Osteoblast (primary cell): ENCODE measurements at regions not wholly inside any gene's neighbourhood (a gene's known extent, or its start where the extent isn't known, plus 50 kb on each side); places are given as distances from the start of the nearest gene placed in this dataset.
"Not testable (repeated sequence)": the region's sequence is repeated elsewhere in the genome, so short reads cannot be mapped to it uniquely, and the experiment has no call there.

Experiments
- DNase-seq: peaks from one replicate; pipeline ENCODE4 v3.0.0; 2011; ENCODE audit warnings: low spot score, mixed read lengths; ENCODE audit not compliant: insufficient read length; ENCODE audit errors: missing footprints
- H2AFZ ChIP-seq: 2 replicates; pipeline ENCODE4 v1.6.0; 2011; ENCODE audit warnings: mild to moderate bottlenecking, low read length
- H3K27ac ChIP-seq: 2 replicates; pipeline ENCODE4 v1.5.1; 2011; ENCODE audit warnings: mild to moderate bottlenecking, low read depth, low read length, moderate library complexity
- H3K27me3 ChIP-seq: 2 replicates; pipeline ENCODE4 v1.6.0; 2012; ENCODE audit warnings: mild to moderate bottlenecking, control low read depth, inconsistent platforms, low read length, moderate library complexity; ENCODE audit not compliant: insufficient read depth
- H3K36me3 ChIP-seq: 2 replicates; pipeline ENCODE4 v1.5.1; 2011; ENCODE audit warnings: mild to moderate bottlenecking, low read length, control low read depth, moderate library complexity; ENCODE audit not compliant: insufficient read depth
- H3K4me1 ChIP-seq: 2 replicates; pipeline ENCODE4 v1.5.1; 2011; ENCODE audit warnings: mild to moderate bottlenecking, low read length, control low read depth, moderate library complexity; ENCODE audit not compliant: insufficient read depth
- H3K4me2 ChIP-seq: 2 replicates; pipeline ENCODE4 v1.6.0; 2011; ENCODE audit warnings: mild to moderate bottlenecking, low read length; ENCODE audit not compliant: insufficient read depth
- H3K4me3 ChIP-seq: fragments of 200-600 bp; sonication (generic); 3 replicates; pipeline ENCODE4 v1.5.1; 2012; ENCODE audit warnings: mild to moderate bottlenecking, low read length, inconsistent platforms; ENCODE audit not compliant: insufficient read depth
- H3K79me2 ChIP-seq: 2 replicates; pipeline ENCODE4 v1.6.0; 2012; ENCODE audit warnings: mild to moderate bottlenecking, low read length, control low read depth, inconsistent platforms; ENCODE audit not compliant: insufficient read depth
- H3K9me3 ChIP-seq: 2 replicates; pipeline ENCODE4 v1.5.1; 2011; ENCODE audit warnings: low read depth, low read length, control low read depth
- H4K20me1 ChIP-seq: 2 replicates; pipeline ENCODE4 v1.6.0; 2012; ENCODE audit warnings: mild to moderate bottlenecking, low read length, control low read depth; ENCODE audit not compliant: insufficient read depth
- TF ChIP-seq, protein P1 (sequence below): IDR thresholded peaks from 2 replicates; pipeline ENCODE4 v1.5.1; 2011; ENCODE audit warnings: mild to moderate bottlenecking, low read depth, low read length, moderate library complexity; ENCODE audit errors: extremely low read depth

DNA sequence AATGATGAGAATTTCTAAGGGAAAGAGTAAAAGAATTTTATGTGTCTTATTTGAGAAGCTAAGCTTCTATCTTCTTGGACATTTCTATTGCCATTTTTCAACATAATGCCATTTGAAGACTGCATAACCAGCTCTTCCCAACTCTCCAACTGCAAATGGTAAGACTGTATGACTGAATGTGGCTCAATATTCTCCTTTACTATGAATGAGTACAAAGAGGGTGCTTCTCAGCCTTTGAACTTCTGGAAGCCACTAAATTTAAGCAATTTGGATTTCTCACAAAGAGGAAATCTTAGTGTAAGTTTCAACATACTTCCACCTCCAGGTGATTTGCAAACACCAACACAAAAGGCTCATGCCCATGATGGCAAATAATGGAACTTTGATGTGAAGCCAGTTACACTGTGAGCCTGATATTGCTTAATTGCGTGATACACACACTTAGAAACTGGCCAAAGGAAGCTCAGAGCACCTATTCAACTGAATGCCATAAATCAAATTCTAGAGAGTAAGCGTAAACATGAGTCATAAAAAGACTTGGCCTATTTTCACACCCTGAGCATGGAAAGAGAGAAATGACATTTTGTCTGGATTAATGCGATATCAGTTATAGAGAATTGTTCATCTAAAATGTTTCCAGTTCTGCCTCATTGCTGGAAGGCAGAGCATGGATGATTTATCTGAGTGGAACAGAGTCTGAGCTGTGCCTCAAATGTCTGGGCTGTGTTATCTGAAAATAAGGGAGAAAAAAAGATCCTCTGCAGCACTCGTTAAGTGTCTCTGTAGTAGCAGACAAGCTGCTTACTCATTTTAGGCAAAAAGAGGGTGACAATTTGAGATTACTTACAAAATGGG is 145.3 kb downstream of the PLK2 start:
- peaks cover 6% of the 10 kb centered on the region for H3K4me1 ChIP-seq

DNA sequence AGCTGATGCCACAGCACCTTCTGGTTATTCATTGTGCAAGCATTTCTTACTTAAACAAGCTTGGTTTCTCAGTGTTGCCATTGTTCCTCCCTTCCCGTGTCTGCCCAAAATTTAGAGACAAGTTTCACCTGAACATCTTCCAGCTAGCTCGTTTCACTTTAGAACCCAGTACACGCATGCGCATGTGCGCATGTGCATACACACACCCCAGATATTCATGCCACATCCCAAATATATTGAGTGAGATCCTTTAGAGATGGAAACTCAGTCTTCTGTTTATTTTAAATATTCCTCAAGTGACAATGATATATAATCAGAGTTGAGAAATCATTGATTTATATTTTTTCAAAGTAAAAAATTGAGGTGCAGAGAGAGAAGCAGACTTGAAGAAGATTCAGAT is 147.6 kb downstream of the PLK2 start:
- Histone ChIP-seq H3K79me2 (no peaks in the 10 kb centered on the region), H4K20me1 (no peaks in the 10 kb centered on the region), H3K27ac (no peak overlapping the region), H3K27me3 (no peaks in the 10 kb centered on the region), H3K4me2 (no peak overlapping the region), H3K4me3 (no peak overlapping the region), H3K9me3 (no peaks in the 10 kb centered on the region), H2AFZ (no peak overlapping the region), H3K4me1 (no peaks in the 10 kb centered on the region), H3K36me3 (no peaks in the 10 kb centered on the region)
- TF ChIP-seq, protein P1, sequence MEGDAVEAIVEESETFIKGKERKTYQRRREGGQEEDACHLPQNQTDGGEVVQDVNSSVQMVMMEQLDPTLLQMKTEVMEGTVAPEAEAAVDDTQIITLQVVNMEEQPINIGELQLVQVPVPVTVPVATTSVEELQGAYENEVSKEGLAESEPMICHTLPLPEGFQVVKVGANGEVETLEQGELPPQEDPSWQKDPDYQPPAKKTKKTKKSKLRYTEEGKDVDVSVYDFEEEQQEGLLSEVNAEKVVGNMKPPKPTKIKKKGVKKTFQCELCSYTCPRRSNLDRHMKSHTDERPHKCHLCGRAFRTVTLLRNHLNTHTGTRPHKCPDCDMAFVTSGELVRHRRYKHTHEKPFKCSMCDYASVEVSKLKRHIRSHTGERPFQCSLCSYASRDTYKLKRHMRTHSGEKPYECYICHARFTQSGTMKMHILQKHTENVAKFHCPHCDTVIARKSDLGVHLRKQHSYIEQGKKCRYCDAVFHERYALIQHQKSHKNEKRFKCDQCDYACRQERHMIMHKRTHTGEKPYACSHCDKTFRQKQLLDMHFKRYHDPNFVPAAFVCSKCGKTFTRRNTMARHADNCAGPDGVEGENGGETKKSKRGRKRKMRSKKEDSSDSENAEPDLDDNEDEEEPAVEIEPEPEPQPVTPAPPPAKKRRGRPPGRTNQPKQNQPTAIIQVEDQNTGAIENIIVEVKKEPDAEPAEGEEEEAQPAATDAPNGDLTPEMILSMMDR: no peak
- no peak for DNase-seq

More for the DNA sequence above, 145.3 kb downstream of the PLK2 start:
- no peak overlapping the region for H3K4me2 ChIP-seq
- H2AFZ ChIP-seq: no peak overlapping the region
- H3K36me3 ChIP-seq: no peaks in the 10 kb centered on the region
- H3K79me2 ChIP-seq: no peaks in the 10 kb centered on the region
- TF ChIP-seq, protein P1: no peak
- no peaks in the 10 kb centered on the region for H3K27me3 ChIP-seq
- no peak overlapping the region for H3K27ac ChIP-seq
- H4K20me1 ChIP-seq: no peaks in the 10 kb centered on the region
- H3K9me3 ChIP-seq: no peaks in the 10 kb centered on the region
- DNase-seq: no peak
- no peak overlapping the region for H3K4me3 ChIP-seq

DNA sequence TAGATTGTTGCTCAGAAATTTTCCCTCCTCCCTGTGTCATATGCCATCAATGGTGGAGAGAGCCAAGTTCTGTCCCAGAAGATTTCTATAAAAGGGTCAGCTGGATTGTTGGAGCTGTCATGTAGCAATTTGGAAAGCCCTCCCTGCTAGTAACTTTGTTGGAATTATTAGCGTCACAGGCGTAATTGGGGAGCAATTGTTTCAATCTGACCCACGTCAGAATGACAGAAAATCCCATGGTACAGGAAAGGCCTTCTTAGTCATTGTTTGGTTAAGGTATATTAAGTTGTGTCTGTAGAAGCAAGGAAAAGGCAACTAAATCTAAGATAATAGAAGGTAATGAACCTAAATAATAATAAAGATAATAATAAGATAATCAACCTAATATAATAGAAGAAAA is 148.4 kb downstream of the PLK2 start:
- TF ChIP-seq, protein P1: no peak
- no peak overlapping the region for H3K27ac ChIP-seq
- H3K4me3 ChIP-seq: no peak overlapping the region
- no peak for DNase-seq
- H3K79me2 ChIP-seq: no peaks in the 10 kb centered on the region
- H3K36me3 ChIP-seq: no peaks in the 10 kb centered on the region
- no peaks in the 10 kb centered on the region for H4K20me1 ChIP-seq
- no peaks in the 10 kb centered on the region for H3K9me3 ChIP-seq
- H3K4me2 ChIP-seq: no peak overlapping the region
- H2AFZ ChIP-seq: no peak overlapping the region
- no peaks in the 10 kb centered on the region for H3K4me1 ChIP-seq
- H3K27me3 ChIP-seq: no peaks in the 10 kb centered on the region

DNA sequence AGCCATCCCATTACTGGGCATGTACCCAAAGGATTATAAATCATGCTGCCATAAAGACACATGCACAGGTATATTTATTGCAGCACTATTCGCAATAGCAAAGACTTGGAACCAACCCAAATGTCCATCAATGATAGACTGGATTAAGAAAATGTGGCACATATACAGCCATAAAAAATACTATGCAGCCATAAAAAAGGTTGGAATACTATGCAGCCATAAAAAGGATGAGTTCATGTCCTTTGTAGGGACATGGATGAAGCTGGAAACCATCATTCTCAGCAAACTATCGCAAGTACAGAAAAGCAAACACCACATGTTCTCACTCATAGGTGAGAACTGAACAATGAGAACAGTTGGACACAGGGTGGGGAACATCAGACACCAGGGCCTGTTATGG is 151.5 kb downstream of the PLK2 start:
- not testable (repeated sequence) for H3K27me3 ChIP-seq, H3K9me3 ChIP-seq, H3K27ac ChIP-seq, H3K4me2 ChIP-seq, H3K4me1 ChIP-seq, H2AFZ ChIP-seq, H4K20me1 ChIP-seq, H3K79me2 ChIP-seq, DNase-seq, H3K4me3 ChIP-seq, H3K36me3 ChIP-seq
